ENCODE measurements at regions not wholly inside any gene's neighbourhood (a gene's known extent, or its start where the extent isn't known, plus 50 kb on each side); places are given as distances from the start of the nearest gene placed in this dataset.

DNA sequence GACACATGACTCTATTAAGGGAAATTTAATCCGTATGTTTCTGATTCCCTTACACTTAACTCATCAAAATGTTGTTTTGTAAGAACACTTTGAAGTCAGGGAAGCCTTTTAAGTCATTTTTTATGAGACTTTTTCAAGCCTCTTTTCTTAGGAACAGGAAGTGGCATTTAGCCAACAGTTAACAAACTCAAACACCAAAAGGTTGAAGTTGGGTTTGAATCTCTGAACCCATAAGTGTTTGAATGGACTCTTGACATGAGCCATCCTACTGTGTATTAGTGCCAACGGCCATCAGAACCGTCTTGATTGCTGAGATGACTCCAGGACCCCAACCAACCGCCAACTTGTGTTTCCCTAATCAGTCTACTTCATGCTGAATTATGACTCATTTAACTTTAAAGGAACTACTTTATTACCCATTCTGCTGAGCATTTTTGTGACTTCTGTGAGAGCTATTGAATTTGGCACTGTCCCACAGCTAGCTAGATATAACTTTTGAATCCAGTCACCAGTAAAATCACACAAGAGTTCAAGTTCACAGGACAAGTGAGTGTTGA, 209.1 kb upstream of the FAT1 start:
- WGBS, 2 experiments (ENCODE audit: extremely low coverage in 1 of 2, insufficient coverage in 1 of 2, insufficient read length in 1 of 2, insufficient replicate concordance in 2 of 2, low coverage in 1 of 2, low lambda C conversion rate in 2 of 2, missing lambda C conversion rate in 1 of 2): 91% methylated on average over 4 of the region's 4 CpGs; no CpG with 5 or more reads in 1 of the 2 experiments
- H3K23me2 ChIP-seq (ENCODE audit: low read depth, low read length): no peaks in the 10 kb centered on the region
- H2BK120ac ChIP-seq (replicated peaks; ENCODE audit: low read depth, low read length): no peak overlapping the region
- DNase-seq (ENCODE audit: low read depth in 1 of 2, low spot score in 2 of 2): no peak
- H3K79me2 ChIP-seq (ENCODE audit: control insufficient read depth in 1 of 2, insufficient read depth in 2 of 2, low read length in 2 of 2): no peaks in the 10 kb centered on the region
- H2AFZ ChIP-seq (ENCODE audit: low read length): no peak overlapping the region
- ChIA-PET POLR2A (ENCODE audit: partially characterized antibody) (interaction anchor here (1.4 kb wide), 1 partner anchor 10 kb away, joined by 3 read pairs; no protein-coding TSS in a partner anchor), CTCF (ENCODE audit: partially characterized antibody) (interaction anchor here (2.6 kb wide), 1 partner anchor 16 kb away, joined by 7 read pairs; no protein-coding TSS in a partner anchor)
- H4K8ac ChIP-seq (ENCODE audit: extremely low read depth, insufficient read depth, low read length): no peak overlapping the region
- H3K79me1 ChIP-seq (ENCODE audit: low read depth, low read length): no peaks in the 10 kb centered on the region
- FAIRE-seq: no peak
- H2BK5ac ChIP-seq (ENCODE audit: low read depth, low read length): no peak overlapping the region
- H3K4me1 ChIP-seq (replicated peaks in 1 of 4; ENCODE audit: control insufficient read depth in 3 of 4, insufficient read depth in 4 of 4, low read length in 3 of 4): no peaks in the 10 kb centered on the region
- H3K4ac ChIP-seq (replicated peaks; ENCODE audit: insufficient read length, low read depth, low read length): no peak overlapping the region
- H3K9ac ChIP-seq (replicated peaks in 1 of 4; ENCODE audit: extremely low read depth in 1 of 4, low read depth in 3 of 4, low read length in 3 of 4): no peak overlapping the region
- H3K36me3 ChIP-seq (ENCODE audit: control insufficient read depth in 2 of 4, insufficient read depth in 4 of 4, low read length in 3 of 4): no peaks in the 10 kb centered on the region
- H4K5ac ChIP-seq (ENCODE audit: insufficient read length, low read depth, low read length): no peak overlapping the region
- no peak overlapping the region for H2BK12ac ChIP-seq (ENCODE audit: low read depth, low read length)
- no peak overlapping the region for H3K18ac ChIP-seq (ENCODE audit: extremely low read depth, low read length)
- no peak overlapping the region for H3K4me2 ChIP-seq (ENCODE audit: insufficient read depth in 1 of 2, low read depth in 2 of 2, low read length in 2 of 2)
- no peak overlapping the region for H3K23ac ChIP-seq (ENCODE audit: insufficient read length)
- H3K27ac ChIP-seq (ENCODE audit: low read depth, low read length): no peak overlapping the region
- no peak overlapping the region for H2BK20ac ChIP-seq (ENCODE audit: low read length)
- H3K4me3 ChIP-seq (ENCODE audit: extremely low read depth in 1 of 4, insufficient read depth in 2 of 4, low read depth in 3 of 4, low read length in 4 of 4): no peak overlapping the region
- peaks cover 3% of the 10 kb centered on the region in 2 experiments; a peak in 1 of 4 replicates for H3K9me3 ChIP-seq (ENCODE audit: insufficient read depth in 2 of 2, low read depth in 1 of 2, low read length in 1 of 2)
- H3K56ac ChIP-seq (replicated peaks; ENCODE audit: insufficient read length, low read depth, low read length): no peak overlapping the region
- H3K27me3 ChIP-seq (replicated peaks in 1 of 4; ENCODE audit: control insufficient read depth in 3 of 4, extremely low read depth in 1 of 4, insufficient read depth in 3 of 4, low read length in 3 of 4): no peaks in the 10 kb centered on the region
- H2AK5ac ChIP-seq (ENCODE audit: low read depth, low read length): no peak overlapping the region
- H2BK15ac ChIP-seq (ENCODE audit: low read length): no peak overlapping the region
- H4K20me1 ChIP-seq (replicated peaks in 1 of 2; ENCODE audit: control insufficient read depth in 1 of 2, insufficient read depth in 2 of 2, low read length in 2 of 2): no peaks in the 10 kb centered on the region
- H3K14ac ChIP-seq (ENCODE audit: insufficient read length): no peak overlapping the region
- H4K91ac ChIP-seq (replicated peaks; ENCODE audit: insufficient read length, low read length): no peak overlapping the region
- no peak for TF ChIP-seq BCL11A (IDR thresholded peaks at IDR 0.05; ENCODE audit: low read depth in 2 of 2, low read length in 2 of 2)
- TF ChIP-seq SRF (IDR thresholded peaks at IDR 0.05; ENCODE audit: low read depth, low read length): no peak

Data from H1 (cell line).